Psoas muscle (tissue), 7 donors: ENCODE measurements at regions not wholly inside any gene's neighbourhood (a gene's known extent, or its start where the extent isn't known, plus 50 kb on each side); places are given as distances from the start of the nearest gene placed in this dataset.

Experiments used
- ATAC-seq, 4 donors: fragments of 200-7000 bp; cut with Tn5 transposase; one replicate each; pipeline ENCODE4 v1.9.1; 2020; ENCODE audit warnings: moderate library complexity in 3 of 4, mild to moderate bottlenecking in 2 of 4
- DNase-seq, 2 donors: peaks; one replicate each; pipeline ENCODE4 v3.0.0-alpha.2; 2020
- H3K27ac ChIP-seq: fragments of 200-600 bp; one replicate; pipeline ENCODE4 v1.8.0; 2022
- H3K27me3 ChIP-seq, 3 donors: fragments of 200-600 bp in 1 of 3; one replicate each; pipeline versions ENCODE4 v1.6.1 to v1.8.0; 2013 to 2022; ENCODE audit warnings: low read length in 2 of 3, mild to moderate bottlenecking in 2 of 3, moderate library complexity in 1 of 3; ENCODE audit not compliant: insufficient read depth in 3 of 3
- H3K36me3 ChIP-seq, 2 donors: fragments of 200-600 bp in 1 of 2; one replicate each; pipeline versions ENCODE4 v1.6.1 to v1.8.0; 2013 to 2022; ENCODE audit warnings: low read depth in 1 of 2, mild to moderate bottlenecking in 1 of 2, moderate library complexity in 1 of 2; ENCODE audit not compliant: insufficient read depth in 1 of 2
- H3K4me1 ChIP-seq: fragments of 200-600 bp; one replicate; pipeline ENCODE4 v1.8.0; 2022
- H3K4me3 ChIP-seq: fragments of 200-600 bp; one replicate; pipeline ENCODE4 v1.8.0; 2022; ENCODE audit warnings: mild to moderate bottlenecking
- H3K9me3 ChIP-seq: fragments of 200-600 bp; one replicate; pipeline ENCODE4 v1.8.0; 2022
- CTCF ChIP-seq: fragments of 200-600 bp; IDR thresholded peaks from one replicate; pipeline ENCODE4 v1.8.0; 2022; ENCODE audit warnings: antibody characterized with exemption
- WGBS, 3 donors: extraction: QIAGEN DNeasy Blood & Tissue Kit; methylation state at CpG; one replicate each; pipeline versions ENCODE4 v1.1.6 to v1.1.7; 2013; 5-methylcytosine and 5-hydroxymethylcytosine counted together
- intact Hi-C, 2 donors: fragments of 100-400 bp; cut with DNase I; formaldehyde crosslinking; loops; one replicate each; pipeline versions ENCODE4 v1.11.0 to v1.14.2; 2022
- donor health status: healthy with polysubstance abuse.
- donor health status: DM: no; HTN: no; CAD: no; lungs with moderate emphysema.
- donor health status: Bipolar disorder and iron deficiency.
- donor health status: healthy.
- donor health status: DM: yes; HTN: yes; CAD: no.
- donor health status: DM: no; HTN: no; CAD: no.
- donor health status: DM: yes; HTN: yes; CAD: no.

DNA sequence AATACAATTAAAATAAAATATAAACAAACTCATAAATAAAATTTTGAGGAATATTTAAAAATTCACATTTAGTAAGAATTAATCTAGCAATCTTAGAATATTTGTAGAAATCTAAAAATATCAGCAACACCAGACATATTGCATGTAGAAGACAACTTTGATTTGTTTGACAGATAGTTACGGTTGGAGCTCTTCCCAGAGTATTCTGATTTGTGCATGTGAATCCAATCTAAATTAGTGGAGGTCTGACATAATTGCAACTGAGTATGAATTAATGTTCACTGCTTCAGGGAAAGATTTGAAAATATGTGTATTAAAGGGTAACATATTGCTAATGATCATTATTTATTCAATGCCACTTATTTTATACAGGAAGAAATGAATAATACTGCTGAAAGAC, 1546.2 kb downstream of the BRINP3 start:
- WGBS, 3 donors = 88 to 91% (median 90%) methylated on average over 1 of the region's 1 CpG
- H3K4me1 ChIP-seq = no peaks in the 10 kb centered on the region
- no peak for TF ChIP-seq CTCF
- no peaks in the 10 kb centered on the region for H3K36me3 ChIP-seq
- DNase-seq (no peak), ATAC-seq (no peak)
- H3K27me3 ChIP-seq = no peaks in the 10 kb centered on the region
- no peak overlapping the region for H3K4me3 ChIP-seq
- intact Hi-C loops = no loop called here
- H3K9me3 ChIP-seq = no peaks in the 10 kb centered on the region
- H3K27ac ChIP-seq = no peak overlapping the region

- Histone ChIP-seq H3K4me3 (no peak overlapping the region), H3K36me3 (no peaks in the 10 kb centered on the region), H3K27me3 (no peaks in the 10 kb centered on the region), H3K27ac (no peak overlapping the region), H3K9me3 (no peaks in the 10 kb centered on the region), H3K4me1 (no peaks in the 10 kb centered on the region)
- 33 to 43% (median 38%) methylated on average over 4 of the region's 4 CpGs for WGBS, 3 donors
- DNase-seq (no peak), ATAC-seq (no peak)
- TF ChIP-seq CTCF = no peak
- intact Hi-C loops = no loop called here
These were observed 1539.6 kb downstream of the BRINP3 start for GRCh38 chr1:188937965-188938551.

GRCh38 chr1:188941986-188942385, 1535.7 kb downstream of the BRINP3 start:
- intact Hi-C loops = no loop called here
- H3K4me3 ChIP-seq = no peak overlapping the region
- ATAC-seq (no peak), DNase-seq (no peak)
- H3K9me3 ChIP-seq = no peaks in the 10 kb centered on the region
- no peak for TF ChIP-seq CTCF
- no peak overlapping the region for H3K27ac ChIP-seq
- no peaks in the 10 kb centered on the region for H3K4me1 ChIP-seq
- H3K36me3 ChIP-seq = no peaks in the 10 kb centered on the region
- WGBS, 3 donors = 81 to 94% (median 91%) methylated on average over 2 of the region's 2 CpGs
- no peaks in the 10 kb centered on the region for H3K27me3 ChIP-seq

GRCh38 chr1:188949701-188950100, 1528.0 kb downstream of the BRINP3 start:
- Histone ChIP-seq H3K36me3 (no peaks in the 10 kb centered on the region), H3K9me3 (no peaks in the 10 kb centered on the region), H3K4me3 (no peak overlapping the region), H3K4me1 (no peaks in the 10 kb centered on the region), H3K27ac (no peak overlapping the region), H3K27me3 (no peaks in the 10 kb centered on the region)
- TF ChIP-seq CTCF = no peak
- DNase-seq (no peak), ATAC-seq (no peak)
- intact Hi-C loops = no loop called here

DNA sequence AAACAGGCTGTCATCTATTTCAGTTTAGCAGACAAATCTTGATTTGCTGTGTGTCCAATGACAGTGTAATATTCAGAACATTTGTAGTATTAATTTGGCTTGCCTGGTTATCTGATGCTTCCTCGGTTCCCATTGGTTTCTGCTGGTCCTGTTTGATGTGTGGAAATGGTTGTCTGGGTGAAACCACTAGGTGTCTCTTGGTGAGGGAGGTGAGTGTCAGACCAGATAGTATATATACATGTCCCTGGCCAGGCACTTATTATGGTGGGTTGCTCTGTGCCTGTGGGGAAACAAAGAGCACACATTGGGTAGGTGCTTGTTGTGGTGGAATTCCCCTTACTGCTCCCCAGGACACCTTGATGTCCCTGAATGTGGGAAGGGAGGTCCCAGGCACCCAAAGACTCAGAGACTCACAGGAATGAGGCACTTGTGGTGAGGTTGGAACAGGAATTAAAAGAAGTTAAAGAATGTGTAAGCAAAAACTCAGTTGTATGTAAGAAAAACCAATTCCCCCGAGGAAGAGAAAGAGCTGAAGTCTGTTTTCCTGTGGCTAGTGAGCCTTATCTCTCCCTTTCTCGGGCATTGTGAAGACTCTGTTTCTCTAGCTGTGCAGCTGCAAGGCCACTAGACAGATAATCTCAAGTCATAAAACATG, 1519.1 kb downstream of the BRINP3 start:
- H3K4me1 ChIP-seq = no peaks in the 10 kb centered on the region
- no peaks in the 10 kb centered on the region for H3K27me3 ChIP-seq
- no peak for TF ChIP-seq CTCF
- H3K4me3 ChIP-seq = no peak overlapping the region
- intact Hi-C loops = no loop called here
- ATAC-seq = no peak
- no peak overlapping the region for H3K27ac ChIP-seq
- no peaks in the 10 kb centered on the region for H3K9me3 ChIP-seq
- 46 to 58% (median 55%) methylated on average over 3 of the region's 3 CpGs for WGBS, 3 donors
- no peaks in the 10 kb centered on the region for H3K36me3 ChIP-seq
- no peak for DNase-seq
